ENCODE measurements at regions not wholly inside any gene's neighbourhood (a gene's known extent, or its start where the extent isn't known, plus 50 kb on each side); places are given as distances from the start of the nearest gene placed in this dataset.

DNA sequence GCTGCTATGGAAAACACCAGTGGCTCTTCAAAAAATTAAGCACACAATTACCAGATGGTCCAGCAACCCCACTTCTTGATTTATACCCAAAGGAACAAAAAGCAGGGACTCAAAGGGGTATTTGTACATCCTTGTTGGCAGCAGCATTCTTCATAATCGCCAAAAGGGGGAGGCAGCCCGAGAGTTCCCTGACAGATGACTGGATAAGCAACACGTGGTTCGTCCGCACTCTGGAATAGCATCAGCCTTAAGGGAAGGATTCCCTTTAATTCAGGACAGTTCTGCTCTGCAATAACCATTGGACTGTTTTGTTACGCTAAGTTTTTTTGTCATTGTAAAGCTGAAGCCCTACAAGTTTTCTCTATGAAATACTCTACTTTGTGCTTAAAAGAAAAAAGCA, 76.7 kb upstream of the TWIST2 start:
- H3K79me2 ChIP-seq (ENCODE audit: insufficient read depth, low read length) = no peaks in the 10 kb centered on the region
- no peaks in the 10 kb centered on the region for H3K9me2 ChIP-seq (replicated peaks; ENCODE audit: insufficient read depth, low read length)
- TF ChIP-seq, protein P1, sequence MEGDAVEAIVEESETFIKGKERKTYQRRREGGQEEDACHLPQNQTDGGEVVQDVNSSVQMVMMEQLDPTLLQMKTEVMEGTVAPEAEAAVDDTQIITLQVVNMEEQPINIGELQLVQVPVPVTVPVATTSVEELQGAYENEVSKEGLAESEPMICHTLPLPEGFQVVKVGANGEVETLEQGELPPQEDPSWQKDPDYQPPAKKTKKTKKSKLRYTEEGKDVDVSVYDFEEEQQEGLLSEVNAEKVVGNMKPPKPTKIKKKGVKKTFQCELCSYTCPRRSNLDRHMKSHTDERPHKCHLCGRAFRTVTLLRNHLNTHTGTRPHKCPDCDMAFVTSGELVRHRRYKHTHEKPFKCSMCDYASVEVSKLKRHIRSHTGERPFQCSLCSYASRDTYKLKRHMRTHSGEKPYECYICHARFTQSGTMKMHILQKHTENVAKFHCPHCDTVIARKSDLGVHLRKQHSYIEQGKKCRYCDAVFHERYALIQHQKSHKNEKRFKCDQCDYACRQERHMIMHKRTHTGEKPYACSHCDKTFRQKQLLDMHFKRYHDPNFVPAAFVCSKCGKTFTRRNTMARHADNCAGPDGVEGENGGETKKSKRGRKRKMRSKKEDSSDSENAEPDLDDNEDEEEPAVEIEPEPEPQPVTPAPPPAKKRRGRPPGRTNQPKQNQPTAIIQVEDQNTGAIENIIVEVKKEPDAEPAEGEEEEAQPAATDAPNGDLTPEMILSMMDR (IDR thresholded peaks at IDR 0.05; ENCODE audit: insufficient read depth, low read length, poor library complexity, severe bottlenecking) = no peak
- TF ChIP-seq EZH2phosphoT487 (conservative IDR thresholded peaks at IDR 0.05; ENCODE audit: low read length) = no peak
- H3K9me3 ChIP-seq (ENCODE audit: insufficient read depth, low read length) = no peaks in the 10 kb centered on the region
- no peaks in the 10 kb centered on the region for H3K27me3 ChIP-seq (ENCODE audit: low read length)
- H3K36me3 ChIP-seq (ENCODE audit: low read length) = no peaks in the 10 kb centered on the region
- no peak overlapping the region for H3K4me3 ChIP-seq (ENCODE audit: insufficient read depth, low read length, poor library complexity, severe bottlenecking)
- H4K20me1 ChIP-seq (ENCODE audit: low read depth, low read length) = no peaks in the 10 kb centered on the region
- H3K27ac ChIP-seq (ENCODE audit: low read depth, low read length) = no peak overlapping the region
- H3F3A ChIP-seq (ENCODE audit: insufficient read depth) = no peaks in the 10 kb centered on the region
- H3K4me2 ChIP-seq (ENCODE audit: low read depth, low read length, poor library complexity, severe bottlenecking) = no peak overlapping the region
- H3K9ac ChIP-seq (ENCODE audit: low read length) = no peak overlapping the region
- H2AFZ ChIP-seq (ENCODE audit: low read depth, low read length, severe bottlenecking) = no peak overlapping the region

DNA sequence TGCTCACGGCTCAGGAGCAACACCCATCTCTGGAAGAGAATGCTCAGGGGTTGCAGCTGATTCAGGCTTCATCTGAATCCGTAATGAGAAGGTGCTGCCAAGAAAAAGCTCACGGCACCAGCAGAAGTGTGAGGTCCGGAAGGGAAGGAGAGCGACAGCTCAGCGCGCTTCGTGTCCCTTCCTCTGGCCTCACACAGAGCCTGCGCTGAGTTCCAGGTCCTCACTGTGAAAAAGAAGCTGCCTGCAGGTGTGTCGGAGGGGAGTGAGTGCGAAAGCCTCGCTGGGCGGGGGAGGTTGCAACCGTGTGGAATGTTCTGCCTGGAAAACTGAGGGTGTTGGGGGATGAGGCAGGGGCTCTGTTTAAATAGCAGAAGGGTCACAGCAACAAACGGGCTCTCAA, 76.2 kb upstream of the TWIST2 start:
- no peaks in the 10 kb centered on the region for H3F3A ChIP-seq (ENCODE audit: insufficient read depth)
- H3K27me3 ChIP-seq (ENCODE audit: low read length) = no peaks in the 10 kb centered on the region
- no peak overlapping the region for H2AFZ ChIP-seq (ENCODE audit: low read depth, low read length, severe bottlenecking)
- no peak overlapping the region for H3K9ac ChIP-seq (ENCODE audit: low read length)
- H3K4me2 ChIP-seq (ENCODE audit: low read depth, low read length, poor library complexity, severe bottlenecking) = no peak overlapping the region
- no peak overlapping the region for H3K27ac ChIP-seq (ENCODE audit: low read depth, low read length)
- H4K20me1 ChIP-seq (ENCODE audit: low read depth, low read length) = no peaks in the 10 kb centered on the region
- TF ChIP-seq EZH2phosphoT487 (conservative IDR thresholded peaks at IDR 0.05; ENCODE audit: low read length) = no peak
- no peaks in the 10 kb centered on the region for H3K9me3 ChIP-seq (ENCODE audit: insufficient read depth, low read length)
- H3K9me2 ChIP-seq (replicated peaks; ENCODE audit: insufficient read depth, low read length) = no peaks in the 10 kb centered on the region
- H3K36me3 ChIP-seq (ENCODE audit: low read length) = no peaks in the 10 kb centered on the region
- H3K4me3 ChIP-seq (ENCODE audit: insufficient read depth, low read length, poor library complexity, severe bottlenecking) = no peak overlapping the region
- no peaks in the 10 kb centered on the region for H3K79me2 ChIP-seq (ENCODE audit: insufficient read depth, low read length)

DNA sequence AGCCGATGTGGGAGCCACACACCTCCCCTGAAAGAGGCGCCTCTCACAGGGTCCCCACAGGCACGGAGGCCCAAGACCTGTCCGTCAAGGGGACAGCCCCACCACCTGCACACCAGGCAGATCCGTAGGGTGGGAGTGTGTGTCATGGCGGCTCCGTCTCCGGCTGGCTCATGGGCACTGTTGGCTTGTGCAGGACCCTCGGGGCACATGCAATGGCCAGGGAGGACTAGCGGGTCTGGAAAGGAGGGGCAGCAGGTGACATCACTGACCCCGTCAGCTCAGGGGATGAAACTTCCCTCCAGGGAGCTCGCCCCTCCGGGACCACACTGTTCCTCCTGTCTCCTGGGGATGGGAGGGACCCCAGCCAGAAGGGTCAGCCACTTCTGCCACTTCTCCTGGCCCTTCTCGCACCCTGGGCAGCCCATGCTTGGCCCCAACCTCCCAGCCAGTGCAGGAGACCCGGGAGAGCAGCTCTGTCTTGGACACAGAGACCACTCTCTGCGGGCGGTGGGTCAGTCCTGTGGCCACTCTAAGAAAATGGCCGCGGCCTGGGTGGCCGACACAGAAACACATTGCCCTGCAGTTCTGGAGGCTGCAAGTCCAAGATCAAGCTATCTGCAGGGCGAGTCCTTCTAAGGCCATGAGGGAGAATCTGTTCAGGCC, 75.1 kb upstream of the TWIST2 start:
- TF ChIP-seq, protein P1 (IDR thresholded peaks at IDR 0.05; ENCODE audit: insufficient read depth, low read length, poor library complexity, severe bottlenecking) = no peak
- TF ChIP-seq EZH2phosphoT487 (conservative IDR thresholded peaks at IDR 0.05; ENCODE audit: low read length) = no peak
- Histone ChIP-seq H4K20me1 (ENCODE audit: low read depth, low read length) (no peaks in the 10 kb centered on the region), H3K4me3 (ENCODE audit: insufficient read depth, low read length, poor library complexity, severe bottlenecking) (no peak overlapping the region), H3K36me3 (ENCODE audit: low read length) (no peaks in the 10 kb centered on the region), H2AFZ (ENCODE audit: low read depth, low read length, severe bottlenecking) (no peak overlapping the region), H3F3A (ENCODE audit: insufficient read depth) (peaks cover 4% of the 10 kb centered on the region; the same call in 1 of the 2 replicates), H3K9ac (ENCODE audit: low read length) (no peak overlapping the region), H3K9me3 (ENCODE audit: insufficient read depth, low read length) (peaks cover under 1% of the 10 kb centered on the region; the same call in 1 of the 2 replicates), H3K79me2 (ENCODE audit: insufficient read depth, low read length) (no peaks in the 10 kb centered on the region), H3K9me2 (replicated peaks; ENCODE audit: insufficient read depth, low read length) (no peaks in the 10 kb centered on the region), H3K4me2 (ENCODE audit: low read depth, low read length, poor library complexity, severe bottlenecking) (no peak overlapping the region), H3K27ac (ENCODE audit: low read depth, low read length) (no peak overlapping the region), H3K27me3 (ENCODE audit: low read length) (no peaks in the 10 kb centered on the region)

DNA sequence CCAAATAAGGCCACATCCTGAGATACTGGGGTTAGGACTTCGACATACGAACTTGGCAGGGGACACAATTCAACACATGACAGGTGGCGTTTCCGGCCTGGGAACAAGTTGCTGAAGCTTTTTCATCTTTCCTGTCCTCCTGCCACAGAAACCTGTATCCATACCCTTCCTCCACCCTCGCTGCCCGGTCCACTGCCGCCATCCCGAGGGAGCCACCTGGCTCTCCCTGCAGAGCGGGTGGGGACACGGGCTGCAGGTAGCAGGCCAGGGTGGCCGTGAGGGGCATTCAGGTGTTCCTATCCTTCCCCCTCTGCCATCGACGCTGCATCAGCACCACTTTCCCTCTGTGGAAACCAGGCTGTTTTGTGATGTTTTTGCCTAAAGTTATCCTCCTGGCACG, 74.4 kb upstream of the TWIST2 start:
- no peak overlapping the region for H3K4me3 ChIP-seq (ENCODE audit: insufficient read depth, low read length, poor library complexity, severe bottlenecking)
- H4K20me1 ChIP-seq (ENCODE audit: low read depth, low read length) = no peaks in the 10 kb centered on the region
- no peaks in the 10 kb centered on the region for H3K79me2 ChIP-seq (ENCODE audit: insufficient read depth, low read length)
- TF ChIP-seq, protein P1 (IDR thresholded peaks at IDR 0.05; ENCODE audit: insufficient read depth, low read length, poor library complexity, severe bottlenecking) = no peak
- no peak for TF ChIP-seq EZH2phosphoT487 (conservative IDR thresholded peaks at IDR 0.05; ENCODE audit: low read length)
- H3K9ac ChIP-seq (ENCODE audit: low read length) = no peak overlapping the region
- no peaks in the 10 kb centered on the region for H3K9me2 ChIP-seq (replicated peaks; ENCODE audit: insufficient read depth, low read length)
- no peaks in the 10 kb centered on the region for H3K36me3 ChIP-seq (ENCODE audit: low read length)
- no peak overlapping the region for H3K4me2 ChIP-seq (ENCODE audit: low read depth, low read length, poor library complexity, severe bottlenecking)
- H3K9me3 ChIP-seq (ENCODE audit: insufficient read depth, low read length) = peaks cover 5% of the 10 kb centered on the region; the same call in 1 of the 2 replicates
- no peak overlapping the region for H3K27ac ChIP-seq (ENCODE audit: low read depth, low read length)
- peaks cover 4% of the 10 kb centered on the region; the same call in 1 of the 2 replicates for H3F3A ChIP-seq (ENCODE audit: insufficient read depth)
- H3K27me3 ChIP-seq (ENCODE audit: low read length) = no peaks in the 10 kb centered on the region
- H2AFZ ChIP-seq (ENCODE audit: low read depth, low read length, severe bottlenecking) = no peak overlapping the region
